ENCODE measurements at regions not wholly inside any gene's neighbourhood (a gene's known extent, or its start where the extent isn't known, plus 50 kb on each side); places are given as distances from the start of the nearest gene placed in this dataset.

DNA sequence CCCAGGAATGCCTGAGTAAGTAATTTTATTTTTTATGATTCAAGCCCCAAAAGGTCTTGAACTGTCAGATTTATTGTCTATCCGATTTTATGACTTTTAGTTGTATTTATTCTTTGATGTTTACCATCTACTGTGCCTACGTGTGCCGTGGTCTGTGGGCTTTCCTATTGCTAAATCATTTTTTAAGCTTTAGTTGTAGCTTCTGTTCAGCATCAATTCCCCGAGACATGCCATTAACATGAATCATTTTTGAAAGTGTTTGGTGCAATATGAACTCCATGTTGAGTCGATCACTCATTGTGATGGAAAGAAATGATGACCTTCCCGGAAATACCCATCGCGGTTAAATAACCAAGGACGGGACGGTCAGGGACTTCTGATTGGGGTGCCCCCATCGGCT, 268.7 kb upstream of the THRB start:
- no peaks in the 10 kb centered on the region for H3K4me1 Mint-ChIP-seq
- no peaks in the 10 kb centered on the region for H3F3A ChIP-seq (replicated peaks; ENCODE audit: low read depth)

More for the DNA sequence above, 268.7 kb upstream of the THRB start:
- Histone ChIP-seq H3K4me2 (no peak overlapping the region), H3K27ac (ENCODE audit: low read depth) (no peak overlapping the region), H3K36me3 (ENCODE audit: insufficient read depth) (no peaks in the 10 kb centered on the region), H3K4me1 (ENCODE audit: insufficient read depth) (no peaks in the 10 kb centered on the region), H3K9me2 (ENCODE audit: insufficient read depth) (no peaks in the 10 kb centered on the region; the same call in 1 of the 2 replicates), H3K27me3 (ENCODE audit: insufficient read depth) (no peaks in the 10 kb centered on the region), H4K20me1 (replicated peaks; ENCODE audit: insufficient read depth) (no peaks in the 10 kb centered on the region), H3K4me3 (no peak overlapping the region), H3K79me2 (replicated peaks; ENCODE audit: insufficient read depth) (no peaks in the 10 kb centered on the region), H2AFZ (0 out of 2 replicates have a peak overlapping the region, but pooled peaks have one; percentile 49)
- H3K4me3 Mint-ChIP-seq = no peak overlapping the region
- H3K27ac Mint-ChIP-seq = no peak overlapping the region
- TF ChIP-seq EZH2 (IDR thresholded peaks at IDR 0.05; ENCODE audit: low read depth, unreplicated experiment) (no peak), EZH2phosphoT487 (IDR thresholded peaks at IDR 0.05; ENCODE audit: unreplicated experiment) (no peak), STAT1 (IDR thresholded peaks at IDR 0.05; ENCODE audit: unreplicated experiment) (no peak), ZNF114 (CRISPR knock-in tag; IDR thresholded peaks at IDR 0.05) (no peak), NANOG (IDR thresholded peaks at IDR 0.05; ENCODE audit: borderline replicate concordance) (no peak), POLR2AphosphoS5 (IDR thresholded peaks at IDR 0.05; ENCODE audit: low read depth) (no peak), REST (IDR thresholded peaks at IDR 0.05; ENCODE audit: unreplicated experiment) (no peak), ZNF331 (CRISPR knock-in tag; IDR thresholded peaks at IDR 0.05; ENCODE audit: low read depth) (no peak), JUNB (IDR thresholded peaks at IDR 0.05; ENCODE audit: unreplicated experiment) (no peak)
- TF ChIP-seq, protein P1, sequence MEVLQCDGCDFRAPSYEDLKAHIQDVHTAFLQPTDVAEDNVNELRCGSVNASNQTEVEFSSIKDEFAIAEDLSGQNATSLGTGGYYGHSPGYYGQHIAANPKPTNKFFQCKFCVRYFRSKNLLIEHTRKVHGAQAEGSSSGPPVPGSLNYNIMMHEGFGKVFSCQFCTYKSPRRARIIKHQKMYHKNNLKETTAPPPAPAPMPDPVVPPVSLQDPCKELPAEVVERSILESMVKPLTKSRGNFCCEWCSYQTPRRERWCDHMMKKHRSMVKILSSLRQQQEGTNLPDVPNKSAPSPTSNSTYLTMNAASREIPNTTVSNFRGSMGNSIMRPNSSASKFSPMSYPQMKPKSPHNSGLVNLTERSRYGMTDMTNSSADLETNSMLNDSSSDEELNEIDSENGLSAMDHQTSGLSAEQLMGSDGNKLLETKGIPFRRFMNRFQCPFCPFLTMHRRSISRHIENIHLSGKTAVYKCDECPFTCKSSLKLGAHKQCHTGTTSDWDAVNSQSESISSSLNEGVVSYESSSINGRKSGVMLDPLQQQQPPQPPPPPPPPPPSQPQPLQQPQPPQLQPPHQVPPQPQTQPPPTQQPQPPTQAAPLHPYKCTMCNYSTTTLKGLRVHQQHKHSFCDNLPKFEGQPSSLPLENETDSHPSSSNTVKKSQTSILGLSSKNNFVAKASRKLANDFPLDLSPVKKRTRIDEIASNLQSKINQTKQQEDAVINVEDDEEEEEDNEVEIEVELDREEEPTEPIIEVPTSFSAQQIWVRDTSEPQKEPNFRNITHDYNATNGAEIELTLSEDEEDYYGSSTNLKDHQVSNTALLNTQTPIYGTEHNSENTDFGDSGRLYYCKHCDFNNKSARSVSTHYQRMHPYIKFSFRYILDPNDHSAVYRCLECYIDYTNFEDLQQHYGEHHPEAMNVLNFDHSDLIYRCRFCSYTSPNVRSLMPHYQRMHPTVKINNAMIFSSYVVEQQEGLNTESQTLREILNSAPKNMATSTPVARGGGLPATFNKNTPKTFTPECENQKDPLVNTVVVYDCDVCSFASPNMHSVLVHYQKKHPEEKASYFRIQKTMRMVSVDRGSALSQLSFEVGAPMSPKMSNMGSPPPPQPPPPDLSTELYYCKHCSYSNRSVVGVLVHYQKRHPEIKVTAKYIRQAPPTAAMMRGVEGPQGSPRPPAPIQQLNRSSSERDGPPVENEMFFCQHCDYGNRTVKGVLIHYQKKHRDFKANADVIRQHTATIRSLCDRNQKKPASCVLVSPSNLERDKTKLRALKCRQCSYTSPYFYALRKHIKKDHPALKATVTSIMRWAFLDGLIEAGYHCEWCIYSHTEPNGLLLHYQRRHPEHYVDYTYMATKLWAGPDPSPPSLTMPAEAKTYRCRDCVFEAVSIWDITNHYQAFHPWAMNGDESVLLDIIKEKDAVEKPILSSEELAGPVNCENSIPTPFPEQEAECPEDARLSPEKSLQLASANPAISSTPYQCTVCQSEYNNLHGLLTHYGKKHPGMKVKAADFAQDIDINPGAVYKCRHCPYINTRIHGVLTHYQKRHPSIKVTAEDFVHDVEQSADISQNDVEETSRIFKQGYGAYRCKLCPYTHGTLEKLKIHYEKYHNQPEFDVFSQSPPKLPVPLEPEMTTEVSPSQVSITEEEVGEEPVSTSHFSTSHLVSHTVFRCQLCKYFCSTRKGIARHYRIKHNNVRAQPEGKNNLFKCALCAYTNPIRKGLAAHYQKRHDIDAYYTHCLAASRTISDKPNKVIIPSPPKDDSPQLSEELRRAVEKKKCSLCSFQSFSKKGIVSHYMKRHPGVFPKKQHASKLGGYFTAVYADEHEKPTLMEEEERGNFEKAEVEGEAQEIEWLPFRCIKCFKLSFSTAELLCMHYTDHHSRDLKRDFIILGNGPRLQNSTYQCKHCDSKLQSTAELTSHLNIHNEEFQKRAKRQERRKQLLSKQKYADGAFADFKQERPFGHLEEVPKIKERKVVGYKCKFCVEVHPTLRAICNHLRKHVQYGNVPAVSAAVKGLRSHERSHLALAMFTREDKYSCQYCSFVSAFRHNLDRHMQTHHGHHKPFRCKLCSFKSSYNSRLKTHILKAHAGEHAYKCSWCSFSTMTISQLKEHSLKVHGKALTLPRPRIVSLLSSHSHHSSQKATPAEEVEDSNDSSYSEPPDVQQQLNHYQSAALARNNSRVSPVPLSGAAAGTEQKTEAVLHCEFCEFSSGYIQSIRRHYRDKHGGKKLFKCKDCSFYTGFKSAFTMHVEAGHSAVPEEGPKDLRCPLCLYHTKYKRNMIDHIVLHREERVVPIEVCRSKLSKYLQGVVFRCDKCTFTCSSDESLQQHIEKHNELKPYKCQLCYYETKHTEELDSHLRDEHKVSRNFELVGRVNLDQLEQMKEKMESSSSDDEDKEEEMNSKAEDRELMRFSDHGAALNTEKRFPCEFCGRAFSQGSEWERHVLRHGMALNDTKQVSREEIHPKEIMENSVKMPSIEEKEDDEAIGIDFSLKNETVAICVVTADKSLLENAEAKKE (CRISPR knock-in tag; IDR thresholded peaks at IDR 0.05) = no peak
- TF ChIP-seq, protein P2, sequence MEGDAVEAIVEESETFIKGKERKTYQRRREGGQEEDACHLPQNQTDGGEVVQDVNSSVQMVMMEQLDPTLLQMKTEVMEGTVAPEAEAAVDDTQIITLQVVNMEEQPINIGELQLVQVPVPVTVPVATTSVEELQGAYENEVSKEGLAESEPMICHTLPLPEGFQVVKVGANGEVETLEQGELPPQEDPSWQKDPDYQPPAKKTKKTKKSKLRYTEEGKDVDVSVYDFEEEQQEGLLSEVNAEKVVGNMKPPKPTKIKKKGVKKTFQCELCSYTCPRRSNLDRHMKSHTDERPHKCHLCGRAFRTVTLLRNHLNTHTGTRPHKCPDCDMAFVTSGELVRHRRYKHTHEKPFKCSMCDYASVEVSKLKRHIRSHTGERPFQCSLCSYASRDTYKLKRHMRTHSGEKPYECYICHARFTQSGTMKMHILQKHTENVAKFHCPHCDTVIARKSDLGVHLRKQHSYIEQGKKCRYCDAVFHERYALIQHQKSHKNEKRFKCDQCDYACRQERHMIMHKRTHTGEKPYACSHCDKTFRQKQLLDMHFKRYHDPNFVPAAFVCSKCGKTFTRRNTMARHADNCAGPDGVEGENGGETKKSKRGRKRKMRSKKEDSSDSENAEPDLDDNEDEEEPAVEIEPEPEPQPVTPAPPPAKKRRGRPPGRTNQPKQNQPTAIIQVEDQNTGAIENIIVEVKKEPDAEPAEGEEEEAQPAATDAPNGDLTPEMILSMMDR (conservative IDR thresholded peaks at IDR 0.05; ENCODE audit: low read depth in 2 of 2) = no peak
- TF ChIP-seq, protein P3, sequence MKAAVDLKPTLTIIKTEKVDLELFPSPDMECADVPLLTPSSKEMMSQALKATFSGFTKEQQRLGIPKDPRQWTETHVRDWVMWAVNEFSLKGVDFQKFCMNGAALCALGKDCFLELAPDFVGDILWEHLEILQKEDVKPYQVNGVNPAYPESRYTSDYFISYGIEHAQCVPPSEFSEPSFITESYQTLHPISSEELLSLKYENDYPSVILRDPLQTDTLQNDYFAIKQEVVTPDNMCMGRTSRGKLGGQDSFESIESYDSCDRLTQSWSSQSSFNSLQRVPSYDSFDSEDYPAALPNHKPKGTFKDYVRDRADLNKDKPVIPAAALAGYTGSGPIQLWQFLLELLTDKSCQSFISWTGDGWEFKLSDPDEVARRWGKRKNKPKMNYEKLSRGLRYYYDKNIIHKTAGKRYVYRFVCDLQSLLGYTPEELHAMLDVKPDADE (IDR thresholded peaks at IDR 0.05) = no peak
- H3K27me3 Mint-ChIP-seq (ENCODE audit: insufficient read depth, low read depth, poor library complexity) = no peaks in the 10 kb centered on the region
- DNase-seq (ENCODE audit: low spot score) (no peak), ATAC-seq (no peak)
- no peaks in the 10 kb centered on the region for H3K36me3 Mint-ChIP-seq (ENCODE audit: low read depth)
- H3K9me3 Mint-ChIP-seq = no peaks in the 10 kb centered on the region
